ENCODE measurements at regions not wholly inside any gene's neighbourhood (a gene's known extent, or its start where the extent isn't known, plus 50 kb on each side); places are given as distances from the start of the nearest gene placed in this dataset.

DNA sequence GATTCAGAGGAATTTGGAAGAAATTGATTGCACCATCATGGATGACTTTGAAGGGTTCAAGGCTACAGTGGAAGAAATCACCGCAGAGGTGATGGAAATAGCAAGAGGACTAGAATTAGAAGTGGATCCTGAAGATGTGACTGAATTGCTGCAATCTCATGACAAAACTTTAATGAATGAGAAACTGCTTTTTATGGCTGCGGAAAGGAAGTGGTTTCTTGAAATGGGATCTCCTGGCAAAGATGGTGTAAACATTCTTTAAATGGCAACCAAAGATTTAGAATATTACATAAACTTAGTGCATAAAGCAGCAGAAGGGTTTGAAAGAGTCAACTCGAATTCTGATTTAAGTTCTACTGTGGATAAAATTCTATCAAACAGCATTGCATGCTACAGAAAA lies 698.6 kb downstream of the PLA2G4A start:
- DNase-seq: no peak
- Histone ChIP-seq H3K4me3 (no peak overlapping the region), H3K4me1 (ENCODE audit: control insufficient read depth in 5 of 5, insufficient read depth in 5 of 5, low read length in 5 of 5) (no peaks in the 10 kb centered on the region), H3K27me3 (ENCODE audit: control insufficient read depth in 3 of 3, insufficient read depth in 3 of 3, low read length in 2 of 3) (no peaks in the 10 kb centered on the region), H3K27ac (ENCODE audit: low read depth in 1 of 2, low read length in 1 of 2) (no peak overlapping the region), H3K36me3 (ENCODE audit: control insufficient read depth in 4 of 4, insufficient read depth in 4 of 4, low read length in 4 of 4) (no peaks in the 10 kb centered on the region), H3K9me3 (ENCODE audit: control insufficient read depth in 4 of 4, insufficient read depth in 3 of 4, low read length in 3 of 4) (no peaks in the 10 kb centered on the region), H3K9ac (ENCODE audit: insufficient read depth in 1 of 2, low read length in 2 of 2) (no peak overlapping the region)
- 79 to 81% methylated on average over 3 of the region's 3 CpGs for WGBS, 2 donors
- TF ChIP-seq, protein P1, sequence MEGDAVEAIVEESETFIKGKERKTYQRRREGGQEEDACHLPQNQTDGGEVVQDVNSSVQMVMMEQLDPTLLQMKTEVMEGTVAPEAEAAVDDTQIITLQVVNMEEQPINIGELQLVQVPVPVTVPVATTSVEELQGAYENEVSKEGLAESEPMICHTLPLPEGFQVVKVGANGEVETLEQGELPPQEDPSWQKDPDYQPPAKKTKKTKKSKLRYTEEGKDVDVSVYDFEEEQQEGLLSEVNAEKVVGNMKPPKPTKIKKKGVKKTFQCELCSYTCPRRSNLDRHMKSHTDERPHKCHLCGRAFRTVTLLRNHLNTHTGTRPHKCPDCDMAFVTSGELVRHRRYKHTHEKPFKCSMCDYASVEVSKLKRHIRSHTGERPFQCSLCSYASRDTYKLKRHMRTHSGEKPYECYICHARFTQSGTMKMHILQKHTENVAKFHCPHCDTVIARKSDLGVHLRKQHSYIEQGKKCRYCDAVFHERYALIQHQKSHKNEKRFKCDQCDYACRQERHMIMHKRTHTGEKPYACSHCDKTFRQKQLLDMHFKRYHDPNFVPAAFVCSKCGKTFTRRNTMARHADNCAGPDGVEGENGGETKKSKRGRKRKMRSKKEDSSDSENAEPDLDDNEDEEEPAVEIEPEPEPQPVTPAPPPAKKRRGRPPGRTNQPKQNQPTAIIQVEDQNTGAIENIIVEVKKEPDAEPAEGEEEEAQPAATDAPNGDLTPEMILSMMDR (IDR thresholded peaks at IDR 0.05; ENCODE audit: control extremely low read depth, extremely low read depth): no peak
- no peak for ATAC-seq (ENCODE audit: insufficient read depth, low FRiP score)

DNA sequence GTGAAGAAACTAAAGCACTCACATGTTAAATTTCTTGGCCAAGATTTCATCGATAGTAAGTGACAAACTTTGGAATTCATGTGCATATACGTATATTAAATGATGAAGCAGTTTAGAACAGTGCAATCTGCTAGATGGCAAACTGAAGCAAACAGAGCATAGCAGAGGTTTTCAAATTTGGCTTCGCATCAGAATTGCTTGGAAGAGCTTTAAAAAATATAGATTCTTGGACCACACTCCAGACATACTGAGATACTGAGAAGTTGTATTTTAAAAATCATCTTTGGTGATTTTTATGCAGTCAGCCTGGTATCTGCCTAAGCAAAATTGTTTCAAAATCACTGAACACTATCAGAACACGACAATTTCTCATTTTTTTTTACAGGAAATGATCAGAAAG lies 709.2 kb downstream of the PLA2G4A start:
- H3K4me1 ChIP-seq (ENCODE audit: control insufficient read depth in 5 of 5, insufficient read depth in 5 of 5, low read length in 5 of 5): peaks cover 0 to 7% (median 0%) of the 10 kb centered on the region in 5 donors
- no peaks in the 10 kb centered on the region for H3K27me3 ChIP-seq (ENCODE audit: control insufficient read depth in 3 of 3, insufficient read depth in 3 of 3, low read length in 2 of 3)
- TF ChIP-seq, protein P1 (IDR thresholded peaks at IDR 0.05; ENCODE audit: control extremely low read depth, extremely low read depth): no peak
- H3K9ac ChIP-seq (ENCODE audit: insufficient read depth in 1 of 2, low read length in 2 of 2): no peak overlapping the region
- 64 to 72% methylated on average over 4 of the region's 4 CpGs for WGBS, 2 donors
- H3K36me3 ChIP-seq (ENCODE audit: control insufficient read depth in 4 of 4, insufficient read depth in 4 of 4, low read length in 4 of 4): no peaks in the 10 kb centered on the region
- DNase-seq: peak in 2 of 3 donors; percentile 59 to 79
- no peak overlapping the region for H3K27ac ChIP-seq (ENCODE audit: low read depth in 1 of 2, low read length in 1 of 2)
- no peaks in the 10 kb centered on the region for H3K9me3 ChIP-seq (ENCODE audit: control insufficient read depth in 4 of 4, insufficient read depth in 3 of 4, low read length in 3 of 4)
- no peak overlapping the region for H3K4me3 ChIP-seq
- ATAC-seq (ENCODE audit: insufficient read depth, low FRiP score): no peak

DNA sequence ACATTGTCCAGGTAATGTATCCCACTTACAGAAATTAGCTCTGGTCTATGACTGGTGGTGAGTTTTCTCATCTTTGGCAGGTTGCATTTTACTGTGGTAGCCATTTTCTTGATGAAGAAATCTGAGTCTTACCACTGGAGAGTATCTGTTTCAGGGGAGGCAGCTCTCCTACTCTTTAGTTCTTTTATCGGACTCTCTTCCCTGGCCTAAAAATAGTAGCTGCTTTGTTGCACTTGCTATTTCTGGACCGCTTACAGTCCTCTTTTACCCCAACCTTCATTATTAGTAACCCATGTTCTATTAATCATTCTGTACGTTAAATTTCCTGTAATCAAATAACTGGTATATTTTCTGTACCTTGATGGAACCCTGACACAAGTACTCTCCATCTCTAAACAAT lies 720.8 kb downstream of the PLA2G4A start:
- ATAC-seq (ENCODE audit: insufficient read depth, low FRiP score): no peak
- DNase-seq: no peak
- 83 to 86% methylated on average over 3 of the region's 3 CpGs for WGBS, 2 donors
- Histone ChIP-seq H3K4me3 (no peak overlapping the region), H3K27me3 (ENCODE audit: control insufficient read depth in 3 of 3, insufficient read depth in 3 of 3, low read length in 2 of 3) (no peaks in the 10 kb centered on the region), H3K4me1 (ENCODE audit: control insufficient read depth in 5 of 5, insufficient read depth in 5 of 5, low read length in 5 of 5) (peaks cover 0 to 3% (median 0%) of the 10 kb centered on the region in 5 donors), H3K36me3 (ENCODE audit: control insufficient read depth in 4 of 4, insufficient read depth in 4 of 4, low read length in 4 of 4) (no peaks in the 10 kb centered on the region), H3K27ac (ENCODE audit: low read depth in 1 of 2, low read length in 1 of 2) (no peak overlapping the region), H3K9me3 (ENCODE audit: control insufficient read depth in 4 of 4, insufficient read depth in 3 of 4, low read length in 3 of 4) (peaks cover 0 to 8% (median 0%) of the 10 kb centered on the region in 4 donors), H3K9ac (ENCODE audit: insufficient read depth in 1 of 2, low read length in 2 of 2) (no peak overlapping the region)
- TF ChIP-seq, protein P1 (IDR thresholded peaks at IDR 0.05; ENCODE audit: control extremely low read depth, extremely low read depth): no peak

DNA sequence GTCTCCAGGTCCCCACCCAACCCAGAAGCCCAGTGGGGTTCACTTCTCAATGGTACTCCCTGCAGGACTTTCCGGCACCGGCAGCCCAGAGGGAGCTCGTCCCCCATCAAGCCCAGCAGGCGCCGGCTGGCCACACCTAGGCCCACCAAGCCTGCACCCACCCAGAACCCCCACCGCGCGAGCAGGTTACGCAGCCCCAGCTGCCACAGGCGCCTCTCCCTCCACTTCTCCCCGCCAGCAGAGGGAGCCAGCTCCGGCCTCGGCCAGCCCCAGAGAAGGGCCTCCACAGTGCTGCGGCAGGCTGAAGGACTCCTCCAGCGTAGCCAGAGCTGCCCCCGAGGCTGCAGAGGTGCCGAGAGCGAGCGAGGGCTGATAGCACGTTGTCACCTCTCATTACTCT lies 722.3 kb downstream of the PLA2G4A start:
- TF ChIP-seq, protein P1 (IDR thresholded peaks at IDR 0.05; ENCODE audit: control extremely low read depth, extremely low read depth): no peak
- ATAC-seq (ENCODE audit: insufficient read depth, low FRiP score) (no peak), DNase-seq (no peak)
- Histone ChIP-seq H3K27me3 (ENCODE audit: control insufficient read depth in 3 of 3, insufficient read depth in 3 of 3, low read length in 2 of 3) (no peaks in the 10 kb centered on the region), H3K36me3 (ENCODE audit: control insufficient read depth in 4 of 4, insufficient read depth in 4 of 4, low read length in 4 of 4) (no peaks in the 10 kb centered on the region), H3K9me3 (ENCODE audit: control insufficient read depth in 4 of 4, insufficient read depth in 3 of 4, low read length in 3 of 4) (peaks cover 0 to 8% (median 0%) of the 10 kb centered on the region in 4 donors), H3K4me1 (ENCODE audit: control insufficient read depth in 5 of 5, insufficient read depth in 5 of 5, low read length in 5 of 5) (peaks cover 0 to 3% (median 0%) of the 10 kb centered on the region in 5 donors), H3K27ac (ENCODE audit: low read depth in 1 of 2, low read length in 1 of 2) (no peak overlapping the region), H3K9ac (ENCODE audit: insufficient read depth in 1 of 2, low read length in 2 of 2) (no peak overlapping the region), H3K4me3 (no peak overlapping the region)
- WGBS, 2 donors: 94 to 96% methylated on average over 20 of the region's 20 CpGs
